ENCODE measurements at regions not wholly inside any gene's neighbourhood (a gene's known extent, or its start where the extent isn't known, plus 50 kb on each side); places are given as distances from the start of the nearest gene placed in this dataset.

- no peak for TF ChIP-seq CTCF (IDR thresholded peaks at IDR 0.05)
- TF ChIP-seq POLR2A (IDR thresholded peaks at IDR 0.05) = no peak
Observed at GRCh38 chr17:6941989-6942388, 53.9 kb upstream of the ALOX12 start.

Data from Peyer's patch (tissue), 4 donors.